ENCODE measurements at regions not wholly inside any gene's neighbourhood (a gene's known extent, or its start where the extent isn't known, plus 50 kb on each side); places are given as distances from the start of the nearest gene placed in this dataset.

- no peaks in the 10 kb centered on the region for H3K9me3 ChIP-seq (ENCODE audit: low read depth)
- TF ChIP-seq CTCF (IDR thresholded peaks at IDR 0.05): peak; percentile 29
- TF ChIP-seq EZH2 (IDR thresholded peaks at IDR 0.05): no peak
- H3K4me1 Mint-ChIP-seq: peaks cover 2% of the 10 kb centered on the region
- no peaks in the 10 kb centered on the region for H4K20me1 ChIP-seq (ENCODE audit: low read depth)
- H3K9ac ChIP-seq: no peak overlapping the region
- H3K9me3 Mint-ChIP-seq: no peaks in the 10 kb centered on the region
- no peak overlapping the region for H3K4me3 ChIP-seq
- no peak overlapping the region for H3K4me2 ChIP-seq
- no peak for DNase-seq (ENCODE audit: low spot score)
- H3K27me3 Mint-ChIP-seq (ENCODE audit: insufficient read depth, low read depth): no peaks in the 10 kb centered on the region
- H3K27ac Mint-ChIP-seq: no peak overlapping the region
- no peaks in the 10 kb centered on the region for H3F3A ChIP-seq (ENCODE audit: low read depth)
- H3K36me3 ChIP-seq: no peaks in the 10 kb centered on the region
- H3K4me3 Mint-ChIP-seq: no peak overlapping the region
- H3K36me3 Mint-ChIP-seq: no peaks in the 10 kb centered on the region
- H3K27me3 ChIP-seq: no peaks in the 10 kb centered on the region
- no peaks in the 10 kb centered on the region for H3K79me2 ChIP-seq (ENCODE audit: low read depth)
- H3K27ac ChIP-seq: no peak overlapping the region
- no peaks in the 10 kb centered on the region for H3K4me1 ChIP-seq
- H2AFZ ChIP-seq (replicated peaks): peak overlapping the region; percentile 33
Observed at GRCh38 chr7:116097365-116098009, 66.9 kb upstream of the TFEC start.

- no peaks in the 10 kb centered on the region for H3K27me3 ChIP-seq
- no peak overlapping the region for H3K4me3 ChIP-seq
- TF ChIP-seq CTCF (IDR thresholded peaks at IDR 0.05) (no peak), EZH2phosphoT487 (IDR thresholded peaks at IDR 0.05) (no peak), EZH2 (IDR thresholded peaks at IDR 0.05) (no peak)
- H3K36me3 Mint-ChIP-seq: no peaks in the 10 kb centered on the region
- no peaks in the 10 kb centered on the region for H4K20me1 ChIP-seq (ENCODE audit: low read depth)
- no peaks in the 10 kb centered on the region for H3K9me3 Mint-ChIP-seq
- H3K27ac Mint-ChIP-seq: no peak overlapping the region
- no peak overlapping the region for H3K9ac ChIP-seq
- no peaks in the 10 kb centered on the region for H3K36me3 ChIP-seq
- no peak overlapping the region for H3K4me3 Mint-ChIP-seq
- DNase-seq (ENCODE audit: low spot score): no peak
- peaks cover 2% of the 10 kb centered on the region for H3K4me1 Mint-ChIP-seq
- no peak overlapping the region for H3K4me2 ChIP-seq
- no peaks in the 10 kb centered on the region for H3F3A ChIP-seq (ENCODE audit: low read depth)
- no peaks in the 10 kb centered on the region for H3K4me1 ChIP-seq
- H3K27ac ChIP-seq: no peak overlapping the region
- no peaks in the 10 kb centered on the region for H3K79me2 ChIP-seq (ENCODE audit: low read depth)
- no peaks in the 10 kb centered on the region for H3K27me3 Mint-ChIP-seq (ENCODE audit: insufficient read depth, low read depth)
- H2AFZ ChIP-seq (replicated peaks): no peak overlapping the region
- no peaks in the 10 kb centered on the region for H3K9me3 ChIP-seq (ENCODE audit: low read depth)
Observed at GRCh38 chr7:116098175-116098574, 67.6 kb upstream of the TFEC start.

- peaks cover 2% of the 10 kb centered on the region for H3K4me1 Mint-ChIP-seq
- no peak for TF ChIP-seq CTCF (IDR thresholded peaks at IDR 0.05)
- TF ChIP-seq EZH2 (IDR thresholded peaks at IDR 0.05): no peak
- no peak for TF ChIP-seq EZH2phosphoT487 (IDR thresholded peaks at IDR 0.05)
- no peak overlapping the region for H3K4me3 Mint-ChIP-seq
- Histone ChIP-seq H3K4me2 (no peak overlapping the region), H4K20me1 (ENCODE audit: low read depth) (no peaks in the 10 kb centered on the region), H3K79me2 (ENCODE audit: low read depth) (no peaks in the 10 kb centered on the region), H3K27me3 (no peaks in the 10 kb centered on the region), H3K36me3 (no peaks in the 10 kb centered on the region), H3K4me3 (no peak overlapping the region), H3K4me1 (no peaks in the 10 kb centered on the region), H2AFZ (replicated peaks) (no peak overlapping the region), H3K9me3 (ENCODE audit: low read depth) (no peaks in the 10 kb centered on the region), H3F3A (ENCODE audit: low read depth) (no peaks in the 10 kb centered on the region), H3K9ac (no peak overlapping the region), H3K27ac (no peak overlapping the region)
- H3K36me3 Mint-ChIP-seq: no peaks in the 10 kb centered on the region
- H3K27ac Mint-ChIP-seq: no peak overlapping the region
- DNase-seq (ENCODE audit: low spot score): no peak
- no peaks in the 10 kb centered on the region for H3K9me3 Mint-ChIP-seq
- H3K27me3 Mint-ChIP-seq (ENCODE audit: insufficient read depth, low read depth): no peaks in the 10 kb centered on the region
Observed at GRCh38 chr7:116100626-116101025, 70.1 kb upstream of the TFEC start.

Data from neural progenitor cell (in vitro differentiated cells).